ENCODE measurements at regions not wholly inside any gene's neighbourhood (a gene's known extent, or its start where the extent isn't known, plus 50 kb on each side); places are given as distances from the start of the nearest gene placed in this dataset.
A peak's percentile ranks its signal among the peaks of the same experiment; 100 is the strongest.
"Not testable (repeated sequence)": the region's sequence is repeated elsewhere in the genome, so short reads cannot be mapped to it uniquely, and the experiment has no call there.

DNA sequence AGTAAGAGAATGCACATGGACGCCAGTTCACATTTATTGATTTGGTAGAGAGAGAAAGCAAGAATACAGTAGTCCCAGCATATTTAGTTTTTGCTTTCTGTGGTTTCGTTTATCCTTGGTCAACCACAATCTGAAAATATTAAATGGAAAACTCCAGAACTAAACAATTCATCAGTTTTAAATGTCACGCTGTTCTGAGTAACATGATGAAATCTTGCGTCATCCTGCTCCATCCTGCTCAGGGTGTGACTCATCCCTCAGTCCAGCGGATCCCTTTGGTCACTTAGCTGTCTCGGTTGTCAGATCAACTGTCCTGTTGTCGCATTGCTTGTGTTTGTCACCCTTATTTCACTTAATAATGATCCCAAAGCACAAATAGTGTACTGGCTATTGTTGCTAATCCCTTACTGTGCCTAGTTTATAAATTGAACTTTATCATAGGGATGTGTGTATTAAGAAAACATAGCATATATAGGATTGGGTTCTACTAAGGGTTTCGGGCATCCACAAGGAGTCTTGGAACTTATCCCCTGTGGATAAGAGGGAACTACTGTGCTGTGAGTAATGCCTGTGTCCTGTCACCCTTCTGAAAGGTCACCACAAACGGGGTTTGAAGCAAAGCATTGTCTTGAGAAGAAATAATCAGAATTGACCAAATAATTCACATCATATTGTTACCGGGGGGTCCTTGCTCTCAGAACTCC is 73.6 kb downstream of the OTUD1 start:
- no peaks in the 10 kb centered on the region for H4K20me1 ChIP-seq (ENCODE audit: insufficient read depth)
- no peaks in the 10 kb centered on the region; the same call in 1 of the 2 replicates for H3K27me3 ChIP-seq (replicated peaks; ENCODE audit: insufficient read depth)
- no peak overlapping the region for H3K4me3 ChIP-seq
- H3K4me2 ChIP-seq (ENCODE audit: unreplicated experiment): peak overlapping the region; percentile 24
- no peak for TF ChIP-seq EZH2 (IDR thresholded peaks at IDR 0.05; ENCODE audit: insufficient read depth, poor library complexity, severe bottlenecking)
- no peak for TF ChIP-seq EZH2phosphoT487 (IDR thresholded peaks at IDR 0.05; ENCODE audit: insufficient read depth, low read depth)
- no peaks in the 10 kb centered on the region for H3K79me2 ChIP-seq (ENCODE audit: insufficient read depth)
- H2AFZ ChIP-seq: peak overlapping the region; percentile 26; the same call in 1 of the 2 replicates
- no peaks in the 10 kb centered on the region for H3F3A ChIP-seq (ENCODE audit: insufficient read depth)
- no peaks in the 10 kb centered on the region for H3K9me3 ChIP-seq (ENCODE audit: low read depth)
- DNase-seq: peak; percentile 81
- H3K27ac ChIP-seq: no peak overlapping the region
- WGBS, 2 experiments (ENCODE audit: low coverage in 1 of 2, low lambda C conversion rate in 2 of 2, missing lambda C conversion rate in 2 of 2): 47 to 49% methylated on average over 10 of the region's 10 CpGs
- H3K9ac ChIP-seq: no peak overlapping the region
- no peaks in the 10 kb centered on the region for H3K36me3 ChIP-seq (ENCODE audit: low read depth)
- no peaks in the 10 kb centered on the region for H3K9me2 ChIP-seq (ENCODE audit: insufficient read depth)
- in situ Hi-C loops (cut with MboI): no loop called here
- 0 out of 2 replicates have a peak, but pooled peaks cover 6% of the 10 kb centered on the region for H3K4me1 ChIP-seq (ENCODE audit: insufficient read depth)

DNA sequence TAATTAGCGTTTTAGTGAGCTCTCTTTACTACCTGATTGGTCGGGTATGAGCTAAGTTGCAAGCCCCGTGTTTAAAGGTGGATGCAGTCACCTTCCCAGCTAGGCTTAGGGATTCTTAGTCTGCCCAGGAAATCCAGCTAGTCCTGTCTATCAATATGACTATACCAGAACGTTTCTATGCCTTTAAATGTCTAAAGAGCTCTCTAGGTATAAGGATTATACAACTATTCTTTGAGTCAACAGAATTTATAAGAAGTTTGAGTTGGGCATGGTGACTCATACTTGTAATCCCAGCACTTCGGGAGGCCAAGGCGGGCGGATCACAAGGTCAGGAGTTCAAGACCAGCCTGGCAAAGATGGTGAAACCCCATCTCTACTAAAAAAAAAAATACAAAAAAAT is 74.7 kb downstream of the OTUD1 start:
- 61 to 69% methylated on average over 7 of the region's 7 CpGs for WGBS, 2 experiments (ENCODE audit: low coverage in 1 of 2, low lambda C conversion rate in 2 of 2, missing lambda C conversion rate in 2 of 2)
- H3K4me3 ChIP-seq; in situ Hi-C loops (cut with MboI); H3K9me3 ChIP-seq (ENCODE audit: low read depth); H3K79me2 ChIP-seq (ENCODE audit: insufficient read depth); H4K20me1 ChIP-seq (ENCODE audit: insufficient read depth); H3K27ac ChIP-seq; H3K9ac ChIP-seq; H3K27me3 ChIP-seq (replicated peaks; ENCODE audit: insufficient read depth); H3K9me2 ChIP-seq (ENCODE audit: insufficient read depth); H2AFZ ChIP-seq; DNase-seq; H3F3A ChIP-seq (ENCODE audit: insufficient read depth); H3K4me1 ChIP-seq (ENCODE audit: insufficient read depth); H3K36me3 ChIP-seq (ENCODE audit: low read depth); H3K4me2 ChIP-seq (ENCODE audit: unreplicated experiment): not testable (repeated sequence)

GRCh38 chr10:23514321-23514720 is 75.4 kb downstream of the OTUD1 start:
- H3K9ac ChIP-seq: no peak overlapping the region
- H3K27me3 ChIP-seq (replicated peaks; ENCODE audit: insufficient read depth): peaks cover 5% of the 10 kb centered on the region; the same call in 1 of the 2 replicates
- TF ChIP-seq EZH2phosphoT487 (IDR thresholded peaks at IDR 0.05; ENCODE audit: insufficient read depth, low read depth) (no peak), EZH2 (IDR thresholded peaks at IDR 0.05; ENCODE audit: insufficient read depth, poor library complexity, severe bottlenecking) (no peak)
- 42 to 44% methylated on average over 4 of the region's 4 CpGs for WGBS, 2 experiments (ENCODE audit: low coverage in 1 of 2, low lambda C conversion rate in 2 of 2, missing lambda C conversion rate in 2 of 2)
- DNase-seq: peak; percentile 23
- no peaks in the 10 kb centered on the region for H3K79me2 ChIP-seq (ENCODE audit: insufficient read depth)
- H4K20me1 ChIP-seq (ENCODE audit: insufficient read depth): no peaks in the 10 kb centered on the region
- H3K9me3 ChIP-seq (ENCODE audit: low read depth): no peaks in the 10 kb centered on the region
- H3K9me2 ChIP-seq (ENCODE audit: insufficient read depth): no peaks in the 10 kb centered on the region
- in situ Hi-C loops (cut with MboI): no loop called here
- H3K4me1 ChIP-seq (ENCODE audit: insufficient read depth): 0 out of 2 replicates have a peak, but pooled peaks cover 6% of the 10 kb centered on the region
- H3K4me2 ChIP-seq (ENCODE audit: unreplicated experiment): no peak overlapping the region
- no peaks in the 10 kb centered on the region for H3K36me3 ChIP-seq (ENCODE audit: low read depth)
- H3F3A ChIP-seq (ENCODE audit: insufficient read depth): no peaks in the 10 kb centered on the region
- no peak overlapping the region for H3K27ac ChIP-seq
- H2AFZ ChIP-seq: no peak overlapping the region
- no peak overlapping the region for H3K4me3 ChIP-seq

DNA sequence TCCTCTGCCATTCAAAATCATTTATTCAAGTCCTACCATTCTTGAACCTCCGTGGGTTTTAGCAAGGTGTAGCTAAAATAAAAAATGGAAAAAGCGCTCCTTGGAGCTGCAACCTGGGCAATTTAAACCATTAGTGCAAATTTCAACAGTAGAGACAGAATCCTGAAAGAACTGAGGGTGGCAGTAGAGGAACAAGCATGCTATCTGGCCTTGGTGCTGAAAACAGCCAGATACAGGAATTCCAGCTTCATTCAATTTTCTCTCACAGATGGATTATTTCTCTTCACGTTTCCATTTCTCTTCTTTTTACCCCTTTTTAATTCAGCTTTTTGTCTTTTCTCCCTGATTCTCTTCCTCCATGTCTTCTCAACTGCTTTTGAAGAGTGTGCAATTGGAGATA is 77.7 kb downstream of the OTUD1 start:
- in situ Hi-C loops (cut with MboI): no loop called here
- Histone ChIP-seq H4K20me1 (ENCODE audit: insufficient read depth) (no peaks in the 10 kb centered on the region), H3K4me3 (no peak overlapping the region), H3K36me3 (ENCODE audit: low read depth) (no peaks in the 10 kb centered on the region), H3K4me2 (ENCODE audit: unreplicated experiment) (no peak overlapping the region), H3K9me3 (ENCODE audit: low read depth) (no peaks in the 10 kb centered on the region), H3K4me1 (ENCODE audit: insufficient read depth) (0 out of 2 replicates have a peak, but pooled peaks cover 6% of the 10 kb centered on the region), H3K9ac (no peak overlapping the region), H3K9me2 (ENCODE audit: insufficient read depth) (no peaks in the 10 kb centered on the region), H2AFZ (no peak overlapping the region), H3F3A (ENCODE audit: insufficient read depth) (no peaks in the 10 kb centered on the region), H3K79me2 (ENCODE audit: insufficient read depth) (no peaks in the 10 kb centered on the region), H3K27me3 (replicated peaks; ENCODE audit: insufficient read depth) (peaks cover 9% of the 10 kb centered on the region; the same call in 1 of the 2 replicates), H3K27ac (no peak overlapping the region)
- WGBS, 2 experiments (ENCODE audit: low coverage in 1 of 2, low lambda C conversion rate in 2 of 2, missing lambda C conversion rate in 2 of 2): 25 to 27% methylated on average over 3 of the region's 3 CpGs
- peak; percentile 65 for DNase-seq
- no peak for TF ChIP-seq EZH2phosphoT487 (IDR thresholded peaks at IDR 0.05; ENCODE audit: insufficient read depth, low read depth)
- no peak for TF ChIP-seq EZH2 (IDR thresholded peaks at IDR 0.05; ENCODE audit: insufficient read depth, poor library complexity, severe bottlenecking)

Measured in GM23248 (cell line).